PFSK-1 (cell line): ENCODE measurements at regions not wholly inside any gene's neighbourhood (a gene's known extent, or its start where the extent isn't known, plus 50 kb on each side); places are given as distances from the start of the nearest gene placed in this dataset.

Experiments
- FOXP2 ChIP-seq: optimal IDR thresholded peaks from 2 replicates; pipeline ENCODE3; 2011; ENCODE audit warnings: borderline replicate concordance, control low read depth, inconsistent platforms; ENCODE audit not compliant: insufficient read depth; ENCODE audit errors: extremely low read length, extremely low read depth
- POLR2AphosphoS5 ChIP-seq: IDR thresholded peaks from 2 replicates; pipeline ENCODE4 v1.6.1; 2012; ENCODE audit warnings: low read depth, mild to moderate bottlenecking, control low read depth, low read length, moderate library complexity
- REST ChIP-seq, 2 experiments: IDR thresholded peaks; 2 replicates each; pipeline versions ENCODE4 v1.6.1 to v1.8.0; 2011 to 2012; ENCODE audit warnings: low read depth in 2 of 2, low read length in 2 of 2, control low read depth in 1 of 2, inconsistent platforms in 1 of 2, mild to moderate bottlenecking in 1 of 2, moderate library complexity in 1 of 2; ENCODE audit not compliant: insufficient read depth in 1 of 2
- SIN3A ChIP-seq: IDR thresholded peaks from 2 replicates; pipeline ENCODE4 v1.6.1; 2012; ENCODE audit warnings: mild to moderate bottlenecking, low read length, moderate library complexity, borderline replicate concordance; ENCODE audit not compliant: insufficient read depth
- TAF1 ChIP-seq: IDR thresholded peaks from 2 replicates; pipeline ENCODE4 v1.6.1; 2012; ENCODE audit warnings: low read length, control low read depth, borderline replicate concordance; ENCODE audit not compliant: insufficient read depth

- TF ChIP-seq REST (IDR thresholded peaks at IDR 0.05; ENCODE audit: insufficient read depth in 1 of 2, low read depth in 2 of 2, low read length in 2 of 2), result no peak
- no peak for TF ChIP-seq SIN3A
- no peak for TF ChIP-seq POLR2AphosphoS5
- no peak for TF ChIP-seq TAF1
- TF ChIP-seq FOXP2, result no peak
Observed at GRCh38 chr3:162019817-162020216, 523.2 kb downstream of the OTOL1 start.

- TF ChIP-seq REST (IDR thresholded peaks at IDR 0.05; ENCODE audit: insufficient read depth in 1 of 2, low read depth in 2 of 2, low read length in 2 of 2), result no peak
- no peak for TF ChIP-seq SIN3A
- no peak for TF ChIP-seq FOXP2
- TF ChIP-seq POLR2AphosphoS5, result no peak
- TF ChIP-seq TAF1, result no peak
Observed at GRCh38 chr3:162021206-162021605, 524.6 kb downstream of the OTOL1 start.

- TF ChIP-seq FOXP2 (no peak), REST (IDR thresholded peaks at IDR 0.05; ENCODE audit: insufficient read depth in 1 of 2, low read depth in 2 of 2, low read length in 2 of 2) (no peak), POLR2AphosphoS5 (no peak), TAF1 (no peak), SIN3A (no peak)
Observed at GRCh38 chr3:162022911-162023310, 526.3 kb downstream of the OTOL1 start.

GRCh38 chr3:162029736-162030135, 533.1 kb downstream of the OTOL1 start:
- no peak for TF ChIP-seq REST (IDR thresholded peaks at IDR 0.05; ENCODE audit: insufficient read depth in 1 of 2, low read depth in 2 of 2, low read length in 2 of 2)

- no peak for TF ChIP-seq REST (IDR thresholded peaks at IDR 0.05; ENCODE audit: insufficient read depth in 1 of 2, low read depth in 2 of 2, low read length in 2 of 2)
Observed at GRCh38 chr3:162034368-162034767, 537.8 kb downstream of the OTOL1 start.
